Panc1 (cell line): ENCODE measurements at regions not wholly inside any gene's neighbourhood (a gene's known extent, or its start where the extent isn't known, plus 50 kb on each side); places are given as distances from the start of the nearest gene placed in this dataset.

Experiments
- POLR2AphosphoS5 ChIP-seq: IDR thresholded peaks from 2 replicates; pipeline ENCODE4 v1.6.1; 2012; ENCODE audit warnings: mild to moderate bottlenecking, low read depth, low read length, moderate library complexity
- TF ChIP-seq, protein P1 (sequence below): fragments of 450-650 bp; IDR thresholded peaks from 2 replicates; pipeline ENCODE4 v1.5.1; 2017; ENCODE audit warnings: mild to moderate bottlenecking

DNA sequence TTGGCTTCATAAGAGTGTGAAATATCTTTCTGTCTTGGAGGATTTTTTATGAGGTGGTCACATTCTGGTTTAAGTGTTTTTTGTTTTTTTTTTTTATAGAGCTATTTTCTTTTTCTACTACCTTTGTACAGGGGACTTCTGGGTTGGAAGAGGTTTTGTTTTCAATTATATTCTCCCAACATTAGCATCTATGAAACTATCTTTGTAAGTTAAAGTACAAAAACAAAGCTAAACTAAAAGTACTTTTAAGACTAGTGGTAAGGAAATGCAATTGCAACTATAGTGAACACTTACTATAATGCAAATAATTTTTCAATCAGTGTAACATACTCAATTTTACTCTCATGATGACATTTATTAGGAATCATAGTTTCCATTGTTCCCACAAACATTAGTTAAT is 688.2 kb downstream of the SI start:
- TF ChIP-seq, protein P1, sequence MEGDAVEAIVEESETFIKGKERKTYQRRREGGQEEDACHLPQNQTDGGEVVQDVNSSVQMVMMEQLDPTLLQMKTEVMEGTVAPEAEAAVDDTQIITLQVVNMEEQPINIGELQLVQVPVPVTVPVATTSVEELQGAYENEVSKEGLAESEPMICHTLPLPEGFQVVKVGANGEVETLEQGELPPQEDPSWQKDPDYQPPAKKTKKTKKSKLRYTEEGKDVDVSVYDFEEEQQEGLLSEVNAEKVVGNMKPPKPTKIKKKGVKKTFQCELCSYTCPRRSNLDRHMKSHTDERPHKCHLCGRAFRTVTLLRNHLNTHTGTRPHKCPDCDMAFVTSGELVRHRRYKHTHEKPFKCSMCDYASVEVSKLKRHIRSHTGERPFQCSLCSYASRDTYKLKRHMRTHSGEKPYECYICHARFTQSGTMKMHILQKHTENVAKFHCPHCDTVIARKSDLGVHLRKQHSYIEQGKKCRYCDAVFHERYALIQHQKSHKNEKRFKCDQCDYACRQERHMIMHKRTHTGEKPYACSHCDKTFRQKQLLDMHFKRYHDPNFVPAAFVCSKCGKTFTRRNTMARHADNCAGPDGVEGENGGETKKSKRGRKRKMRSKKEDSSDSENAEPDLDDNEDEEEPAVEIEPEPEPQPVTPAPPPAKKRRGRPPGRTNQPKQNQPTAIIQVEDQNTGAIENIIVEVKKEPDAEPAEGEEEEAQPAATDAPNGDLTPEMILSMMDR = no peak
- TF ChIP-seq POLR2AphosphoS5 = no peak
